GM19395 (cell line): ENCODE measurements at regions not wholly inside any gene's neighbourhood (a gene's known extent, or its start where the extent isn't known, plus 50 kb on each side); places are given as distances from the start of the nearest gene placed in this dataset.

Experiments
- ATAC-seq: cut with Tn5 transposase; IDR thresholded peaks from one replicate; pipeline ENCODE4 v1.9.1; 2021; ENCODE audit warnings: mild to moderate bottlenecking, moderate library complexity; ENCODE audit not compliant: unreplicated experiment

DNA sequence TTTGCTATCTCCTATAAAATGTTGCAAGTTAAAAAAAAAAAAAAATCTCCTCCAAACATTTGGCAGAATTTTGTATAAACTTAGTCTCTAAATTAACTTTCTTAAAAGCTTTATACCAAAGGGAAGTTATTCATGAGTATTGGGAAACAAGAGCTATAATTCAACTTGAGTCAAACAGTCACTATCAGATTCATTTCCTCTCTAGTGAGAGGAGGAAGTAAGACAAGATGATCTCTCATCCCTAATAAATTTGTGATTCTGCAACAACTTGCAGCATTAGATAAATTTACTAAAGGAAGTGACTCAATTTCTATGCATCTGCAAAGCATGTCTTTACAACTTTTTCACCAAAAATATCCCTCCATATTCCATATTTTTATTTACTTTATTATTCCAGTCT, 135.4 kb upstream of the GNPDA2 start:
- ATAC-seq, result no peak

GRCh38 chr4:44859477-44859876, 133.1 kb upstream of the GNPDA2 start:
- no peak for ATAC-seq

DNA sequence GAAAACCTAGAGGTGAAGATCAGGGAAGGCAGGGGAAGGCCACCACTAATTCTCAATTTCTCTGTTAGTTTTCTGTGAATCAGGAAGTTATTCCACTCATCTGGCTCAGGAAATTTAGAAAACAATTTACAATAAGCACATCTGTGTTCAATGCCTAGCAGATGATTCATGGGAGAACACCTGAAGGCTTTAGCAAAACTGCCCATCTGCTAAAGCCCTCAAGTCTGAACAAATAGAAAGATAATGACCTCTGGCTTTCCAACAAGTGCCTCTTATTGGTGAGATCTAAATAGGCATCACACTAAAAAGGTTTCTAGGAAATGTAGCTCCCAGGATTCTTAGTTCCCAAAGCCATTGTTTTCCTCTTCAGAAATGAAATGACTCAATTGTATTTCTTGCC, 122.1 kb upstream of the GNPDA2 start:
- ATAC-seq, result no peak

DNA sequence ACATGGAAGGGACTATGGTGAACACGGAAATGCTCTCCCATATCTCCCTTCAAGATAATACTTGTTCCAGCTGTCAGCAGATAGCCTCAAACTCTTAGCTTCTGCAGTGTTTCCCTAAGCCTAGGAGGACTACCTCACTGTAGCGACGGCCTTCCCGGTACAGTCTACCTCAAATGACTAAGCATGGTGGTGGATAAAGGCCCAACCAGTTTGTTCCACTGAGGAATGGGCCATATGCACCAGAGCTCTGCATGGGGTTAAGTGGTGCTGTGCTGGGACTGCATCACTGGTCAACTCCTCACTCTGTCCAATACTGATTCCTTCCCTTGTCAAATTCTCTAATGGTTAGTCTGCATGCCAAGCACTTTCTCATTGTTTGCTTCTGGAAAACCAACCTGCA, 119.6 kb upstream of the GNPDA2 start:
- ATAC-seq, result no peak

GRCh38 chr4:44845309-44845708, 119.0 kb upstream of the GNPDA2 start:
- no peak for ATAC-seq

DNA sequence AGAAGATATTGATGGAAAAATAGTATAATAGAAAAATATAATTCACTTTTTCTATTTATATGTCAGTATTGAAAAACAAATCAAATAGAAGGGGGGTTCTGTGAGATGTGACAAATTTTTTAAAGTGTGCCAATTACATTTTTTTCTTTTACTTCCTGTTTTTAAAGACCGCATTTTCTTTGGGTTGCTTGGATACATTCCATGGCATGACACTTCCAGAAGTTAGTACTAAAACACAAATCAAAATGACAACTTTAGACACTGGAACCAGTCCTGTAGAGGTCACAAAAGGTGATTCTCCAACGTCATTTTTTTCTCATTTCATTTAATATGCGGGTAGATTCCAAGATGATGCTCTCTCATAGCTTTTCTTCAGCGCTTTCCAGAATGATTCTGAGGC, 116.2 kb upstream of the GNPDA2 start:
- ATAC-seq, result no peak

- no peak for ATAC-seq
Measured at GRCh38 chr4:44817930-44818329, 91.6 kb upstream of the GNPDA2 start.

- no peak for ATAC-seq
Measured at GRCh38 chr4:44806071-44806470, 79.7 kb upstream of the GNPDA2 start.

GRCh38 chr4:44804301-44804700, 77.9 kb upstream of the GNPDA2 start:
- ATAC-seq, result no peak

- no peak for ATAC-seq
Measured at GRCh38 chr4:44801384-44801783, 75.0 kb upstream of the GNPDA2 start.

GRCh38 chr4:44791831-44792230, 65.5 kb upstream of the GNPDA2 start:
- ATAC-seq, result no peak

GRCh38 chr4:44777115-44777514, 50.8 kb upstream of the GNPDA2 start:
- no peak for ATAC-seq
